IMR-90 (cell line): ENCODE measurements at regions not wholly inside any gene's neighbourhood (a gene's known extent, or its start where the extent isn't known, plus 50 kb on each side); places are given as distances from the start of the nearest gene placed in this dataset.

Source experiments
- BHLHE40 ChIP-seq: fragments of 150-350 bp; IDR thresholded peaks from 2 replicates; pipeline ENCODE4 v1.6.1; 2016; ENCODE audit warnings: mild to moderate bottlenecking, low read depth, low read length
- CEBPB ChIP-seq: IDR thresholded peaks from 2 replicates; pipeline ENCODE4 v1.6.1; 2012; ENCODE audit warnings: low read depth, low read length, improper control_type of control experiment
- MAZ ChIP-seq: IDR thresholded peaks from 2 replicates; pipeline ENCODE4 v1.6.1; 2012; ENCODE audit warnings: low read depth, mild to moderate bottlenecking, low read length, improper control_type of control experiment, moderate library complexity, borderline replicate concordance
- MXI1 ChIP-seq: IDR thresholded peaks from 2 replicates; pipeline ENCODE4 v1.6.1; 2012; ENCODE audit warnings: low read depth, mild to moderate bottlenecking, low read length, moderate library complexity, borderline replicate concordance
- POLR2A ChIP-seq: IDR thresholded peaks from 2 replicates; pipeline ENCODE4 v1.6.1; 2012; ENCODE audit warnings: mild to moderate bottlenecking, low read depth, low read length
- RAD21 ChIP-seq: IDR thresholded peaks from 2 replicates; pipeline ENCODE4 v1.6.1; 2012; ENCODE audit warnings: low read length, improper control_type of control experiment
- RFX5 ChIP-seq: IDR thresholded peaks from 2 replicates; pipeline ENCODE4 v1.8.0; 2012; ENCODE audit warnings: low read depth, mild to moderate bottlenecking, low read length, moderate library complexity
- USF2 ChIP-seq: fragments of 150-350 bp; IDR thresholded peaks from 2 replicates; pipeline ENCODE4 v1.6.1; 2017; ENCODE audit warnings: mild to moderate bottlenecking, antibody characterized with exemption, low read length, low read depth
- TF ChIP-seq, protein P1 (sequence below): conservative IDR thresholded peaks from 2 replicates; pipeline ENCODE4 v1.5.1; 2012; ENCODE audit warnings: mild to moderate bottlenecking, low read depth, low read length, improper control_type of control experiment

GRCh38 chr2:136306836-136307235, 188.9 kb upstream of the CXCR4 start:
- TF ChIP-seq, protein P1, sequence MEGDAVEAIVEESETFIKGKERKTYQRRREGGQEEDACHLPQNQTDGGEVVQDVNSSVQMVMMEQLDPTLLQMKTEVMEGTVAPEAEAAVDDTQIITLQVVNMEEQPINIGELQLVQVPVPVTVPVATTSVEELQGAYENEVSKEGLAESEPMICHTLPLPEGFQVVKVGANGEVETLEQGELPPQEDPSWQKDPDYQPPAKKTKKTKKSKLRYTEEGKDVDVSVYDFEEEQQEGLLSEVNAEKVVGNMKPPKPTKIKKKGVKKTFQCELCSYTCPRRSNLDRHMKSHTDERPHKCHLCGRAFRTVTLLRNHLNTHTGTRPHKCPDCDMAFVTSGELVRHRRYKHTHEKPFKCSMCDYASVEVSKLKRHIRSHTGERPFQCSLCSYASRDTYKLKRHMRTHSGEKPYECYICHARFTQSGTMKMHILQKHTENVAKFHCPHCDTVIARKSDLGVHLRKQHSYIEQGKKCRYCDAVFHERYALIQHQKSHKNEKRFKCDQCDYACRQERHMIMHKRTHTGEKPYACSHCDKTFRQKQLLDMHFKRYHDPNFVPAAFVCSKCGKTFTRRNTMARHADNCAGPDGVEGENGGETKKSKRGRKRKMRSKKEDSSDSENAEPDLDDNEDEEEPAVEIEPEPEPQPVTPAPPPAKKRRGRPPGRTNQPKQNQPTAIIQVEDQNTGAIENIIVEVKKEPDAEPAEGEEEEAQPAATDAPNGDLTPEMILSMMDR: no peak
- no peak for TF ChIP-seq RFX5
- TF ChIP-seq MAZ: no peak
- no peak for TF ChIP-seq POLR2A
- TF ChIP-seq BHLHE40: no peak
- TF ChIP-seq MXI1: no peak
- no peak for TF ChIP-seq RAD21
- TF ChIP-seq CEBPB: no peak
- no peak for TF ChIP-seq USF2
